Spleen (tissue), 7 donors: ENCODE measurements at regions not wholly inside any gene's neighbourhood (a gene's known extent, or its start where the extent isn't known, plus 50 kb on each side); places are given as distances from the start of the nearest gene placed in this dataset.

Source experiments
- POLR2A ChIP-seq, 3 donors: fragments of 450-650 bp; IDR thresholded peaks; one replicate each; pipeline ENCODE4 v1.5.1; 2017; ENCODE audit warnings: antibody characterized with exemption in 3 of 3, mild to moderate bottlenecking in 1 of 3
- POLR2AphosphoS5 ChIP-seq, 3 donors: sonication (generic); formaldehyde crosslinking; IDR thresholded peaks; one replicate each; pipeline ENCODE4 v1.5.1; 2017; ENCODE audit warnings: antibody characterized with exemption in 3 of 3
- TF ChIP-seq, protein P1 (sequence below), 11 experiments: fragments of 200-600 bp in 7 of 11; fragments of 450-650 bp in 4 of 11; sonication (generic) in 4 of 11; IDR thresholded peaks in 8 of 11; conservative IDR thresholded peaks in 3 of 11; 1 replicate in 7 of 11; 2 replicates in 4 of 11; pipeline versions ENCODE4 v1.4.0 to v1.8.0; 2016 to 2021; ENCODE audit warnings: antibody characterized with exemption in 11 of 11, inconsistent platforms in 4 of 11, mild to moderate bottlenecking in 1 of 11
- donor health status: DM: no; HTN: no; CAD: no; lungs with moderate emphysema.
- donor health status: DM: no; HTN: no; CAD: no.
- donor health status: DM: no; HTN: no; CAD: no.

DNA sequence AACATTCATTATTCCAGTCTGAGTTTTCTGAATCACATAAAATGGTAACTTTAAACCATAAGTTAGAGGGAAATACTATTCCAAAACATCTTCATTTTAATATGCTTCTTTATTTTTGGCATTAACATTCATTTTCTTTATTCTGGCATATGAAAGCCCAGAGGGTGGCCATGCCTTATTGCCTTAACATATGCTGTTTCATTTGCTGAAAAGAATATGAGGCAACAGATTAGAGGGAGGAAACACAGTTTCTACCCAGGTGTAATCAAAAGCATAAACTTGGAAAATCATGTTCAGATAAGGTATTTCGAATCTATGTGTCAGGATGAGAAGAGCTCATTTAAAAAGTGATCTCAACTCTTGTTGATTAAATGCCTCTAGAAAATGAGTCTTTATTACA lies 379.9 kb upstream of the DSEL start:
- TF ChIP-seq, protein P1, sequence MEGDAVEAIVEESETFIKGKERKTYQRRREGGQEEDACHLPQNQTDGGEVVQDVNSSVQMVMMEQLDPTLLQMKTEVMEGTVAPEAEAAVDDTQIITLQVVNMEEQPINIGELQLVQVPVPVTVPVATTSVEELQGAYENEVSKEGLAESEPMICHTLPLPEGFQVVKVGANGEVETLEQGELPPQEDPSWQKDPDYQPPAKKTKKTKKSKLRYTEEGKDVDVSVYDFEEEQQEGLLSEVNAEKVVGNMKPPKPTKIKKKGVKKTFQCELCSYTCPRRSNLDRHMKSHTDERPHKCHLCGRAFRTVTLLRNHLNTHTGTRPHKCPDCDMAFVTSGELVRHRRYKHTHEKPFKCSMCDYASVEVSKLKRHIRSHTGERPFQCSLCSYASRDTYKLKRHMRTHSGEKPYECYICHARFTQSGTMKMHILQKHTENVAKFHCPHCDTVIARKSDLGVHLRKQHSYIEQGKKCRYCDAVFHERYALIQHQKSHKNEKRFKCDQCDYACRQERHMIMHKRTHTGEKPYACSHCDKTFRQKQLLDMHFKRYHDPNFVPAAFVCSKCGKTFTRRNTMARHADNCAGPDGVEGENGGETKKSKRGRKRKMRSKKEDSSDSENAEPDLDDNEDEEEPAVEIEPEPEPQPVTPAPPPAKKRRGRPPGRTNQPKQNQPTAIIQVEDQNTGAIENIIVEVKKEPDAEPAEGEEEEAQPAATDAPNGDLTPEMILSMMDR (IDR thresholded peaks at IDR 0.05 in 8 of 11, conservative IDR thresholded peaks at IDR 0.05 in 3 of 11) = no peak
- TF ChIP-seq POLR2AphosphoS5 (IDR thresholded peaks at IDR 0.05) (no peak), POLR2A (IDR thresholded peaks at IDR 0.05) (no peak)
